NCI-H1694 treated with DMSO at 0.1 percent for 48 hours (cell line): ENCODE measurements at regions not wholly inside any gene's neighbourhood (a gene's known extent, or its start where the extent isn't known, plus 50 kb on each side); places are given as distances from the start of the nearest gene placed in this dataset.

ENCODE experiments used
- DNase-seq: peaks from one replicate; lab custom pipeline; 2025; lab: John Stamatoyannopoulos, UW

DNA sequence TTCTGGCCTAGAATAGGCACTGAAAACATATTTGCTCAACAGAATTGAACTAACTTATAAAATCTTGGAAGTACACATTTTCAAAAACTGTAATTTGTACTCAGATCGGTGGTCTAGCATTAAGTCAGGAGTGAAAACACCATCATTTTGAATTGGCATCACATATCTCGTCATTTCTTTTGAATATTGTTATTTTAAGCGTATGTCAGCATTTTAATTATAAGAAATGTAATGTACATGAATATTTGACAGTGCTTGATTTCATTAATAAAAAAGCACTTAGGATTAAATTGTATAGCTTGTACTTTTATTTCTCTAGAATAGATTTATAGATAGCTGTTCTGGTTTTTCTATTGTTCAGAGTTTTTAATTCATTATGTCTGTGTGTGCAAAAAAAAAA is 892.2 kb downstream of the BCL11B start:
- DNase-seq = no peak

DNA sequence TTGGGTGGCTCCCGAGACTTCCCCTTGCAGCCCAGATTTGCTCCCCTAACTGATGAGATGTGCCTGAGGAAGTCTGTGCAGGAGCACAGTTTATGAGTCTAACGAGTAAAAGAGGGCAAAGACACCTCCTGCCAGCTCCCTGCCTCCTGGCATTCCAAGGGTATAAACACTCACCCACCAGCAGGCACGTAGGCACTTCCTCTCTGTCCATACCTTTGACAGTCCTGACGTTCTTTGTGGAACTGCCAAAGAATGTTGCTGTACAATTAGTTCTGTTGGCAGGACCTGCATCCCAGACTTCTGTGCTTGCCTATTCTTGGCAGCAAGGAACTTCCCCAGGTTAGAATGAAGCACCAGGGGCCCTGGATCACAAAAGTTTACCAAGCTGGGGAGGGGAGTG is 889.3 kb downstream of the BCL11B start:
- DNase-seq = no peak

DNA sequence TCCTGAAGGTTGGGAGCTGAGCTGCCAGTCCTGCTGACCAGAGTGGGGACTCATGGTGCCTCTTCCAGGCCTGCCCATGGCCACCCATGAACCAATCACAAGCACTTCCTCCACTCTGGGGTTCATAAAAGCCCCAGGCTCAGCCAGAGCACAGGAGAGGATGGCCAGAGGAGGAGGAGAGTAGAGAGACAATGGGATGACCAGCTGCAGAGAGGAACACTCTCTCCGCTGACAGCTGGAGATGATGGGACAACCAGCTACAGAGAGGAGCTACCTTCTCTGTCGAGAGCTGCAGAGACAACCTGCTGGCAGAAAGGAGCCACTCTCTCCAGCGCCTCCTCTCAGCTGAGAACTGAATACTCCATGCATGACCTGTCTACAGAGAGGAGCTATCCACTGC is 886.1 kb downstream of the BCL11B start:
- no peak for DNase-seq

DNA sequence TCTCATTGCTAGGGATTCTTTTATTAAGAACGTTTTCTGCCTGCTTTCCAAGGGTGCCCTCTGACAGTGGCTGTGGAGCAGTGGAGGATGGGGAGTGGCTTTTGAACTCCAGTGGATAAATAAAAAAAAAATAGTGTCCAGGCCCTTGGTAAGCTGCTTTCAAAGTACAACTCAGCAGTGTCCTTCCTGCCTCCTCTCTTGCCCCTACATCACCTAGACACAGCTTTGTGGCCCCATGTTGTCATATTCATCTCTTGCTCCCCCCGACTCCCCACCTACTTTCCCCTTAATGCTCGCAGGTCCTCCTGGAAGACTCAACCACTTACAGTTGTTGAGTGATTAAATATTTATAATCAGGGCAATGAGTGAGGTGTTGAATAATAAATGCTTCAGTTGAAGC is 880.9 kb downstream of the BCL11B start:
- DNase-seq = no peak

DNA sequence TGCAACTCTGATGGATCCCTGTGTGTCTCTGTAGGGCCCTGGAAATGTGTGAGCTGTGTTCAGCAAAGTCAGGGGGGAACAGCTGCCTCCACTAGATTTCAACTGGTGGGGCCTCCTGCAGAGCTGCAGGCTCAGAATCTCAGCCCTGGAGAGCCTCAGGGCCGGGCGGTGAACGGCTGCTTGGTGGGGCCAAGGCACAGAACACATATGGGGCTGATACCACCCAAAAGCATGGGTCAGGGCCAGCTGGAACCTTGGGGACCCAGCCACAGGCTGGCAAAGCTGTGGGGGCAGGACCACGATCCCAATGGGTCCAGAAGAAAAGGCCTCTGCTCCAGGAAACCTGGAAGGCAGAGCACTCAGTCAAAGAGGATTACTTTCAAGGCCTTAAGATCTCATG is 878.5 kb downstream of the BCL11B start:
- DNase-seq = no peak

DNA sequence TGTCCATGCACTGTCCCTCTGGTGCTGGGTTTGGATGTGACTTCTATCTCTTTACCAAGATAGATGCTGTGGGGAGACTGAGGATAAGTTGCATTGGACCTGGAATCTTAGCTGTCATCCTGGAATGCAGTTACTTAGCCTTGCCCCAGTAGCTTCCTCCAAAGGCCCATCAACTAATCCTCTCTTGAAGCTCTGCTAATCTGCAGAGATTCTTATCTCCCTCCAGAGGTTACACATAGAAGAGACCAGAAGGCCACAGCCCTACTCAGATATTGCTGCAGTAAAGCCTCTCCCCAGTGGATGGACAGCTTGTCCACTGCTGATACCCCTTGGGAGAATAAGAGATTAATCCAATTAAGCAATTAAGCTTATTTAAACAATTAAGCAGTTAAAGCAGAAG is 867.2 kb downstream of the BCL11B start:
- DNase-seq = no peak

DNA sequence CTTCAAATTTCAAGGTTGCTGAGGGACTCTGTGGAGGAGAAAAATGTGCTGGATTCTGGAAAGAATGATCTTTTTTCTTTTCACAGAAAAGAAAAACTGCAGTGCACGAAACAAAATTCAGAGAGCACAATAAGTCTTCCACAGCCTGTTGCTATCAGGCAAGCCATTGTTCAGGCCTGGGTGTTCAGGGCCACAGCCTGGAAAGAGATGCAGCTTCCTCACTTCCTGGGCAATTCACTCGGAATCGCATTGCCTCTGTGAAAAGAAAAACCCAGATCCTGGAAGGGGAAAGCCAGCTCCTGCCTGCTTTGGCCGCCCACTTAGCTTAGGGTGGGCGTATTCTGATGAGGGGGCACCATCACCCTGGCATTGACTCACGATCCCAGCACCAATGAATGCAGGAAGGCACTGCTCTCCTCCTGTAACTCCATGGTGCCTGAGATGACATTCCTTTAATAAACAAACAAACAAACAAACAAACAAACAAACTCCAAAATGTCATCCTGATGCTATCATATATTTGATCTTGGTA is 863.9 kb downstream of the BCL11B start:
- no peak for DNase-seq

DNA sequence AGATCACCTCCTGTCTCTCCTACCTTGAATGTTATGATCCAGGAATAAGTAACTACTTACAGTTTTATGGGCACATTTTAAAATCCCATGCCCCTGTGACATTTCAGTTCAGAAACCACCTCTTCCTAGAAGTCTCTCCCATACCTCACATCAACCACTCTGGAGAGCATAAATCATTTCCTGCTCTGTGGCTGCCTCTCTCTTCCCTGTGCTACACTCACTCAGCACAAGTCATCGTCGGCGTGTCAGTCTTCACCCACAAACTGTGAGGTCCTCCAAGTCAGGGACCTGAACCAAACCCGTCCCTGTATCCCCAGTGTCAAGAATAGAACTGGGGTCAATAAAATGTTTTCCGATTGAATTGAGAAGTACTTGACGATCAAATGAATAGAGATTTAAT is 863.3 kb downstream of the BCL11B start:
- DNase-seq = no peak

DNA sequence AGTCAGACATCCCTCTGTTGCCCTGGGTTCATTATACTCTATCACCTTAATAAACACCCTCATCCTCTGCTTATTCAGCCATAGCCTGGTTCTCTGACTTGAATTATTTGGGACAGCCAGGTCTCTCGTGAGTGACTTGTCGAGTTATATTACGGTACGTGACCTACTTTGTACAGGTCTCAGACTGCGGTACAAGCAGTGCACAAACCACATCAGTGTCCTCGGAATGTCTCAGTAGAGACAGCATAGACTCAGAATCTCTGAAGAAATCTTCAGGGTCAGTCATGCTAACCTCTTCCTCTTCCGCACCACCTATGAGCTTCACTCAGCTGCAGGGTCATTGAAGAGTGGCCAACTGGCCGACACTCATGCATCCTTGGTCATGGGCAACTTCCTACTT is 860.8 kb downstream of the BCL11B start:
- DNase-seq = no peak

DNA sequence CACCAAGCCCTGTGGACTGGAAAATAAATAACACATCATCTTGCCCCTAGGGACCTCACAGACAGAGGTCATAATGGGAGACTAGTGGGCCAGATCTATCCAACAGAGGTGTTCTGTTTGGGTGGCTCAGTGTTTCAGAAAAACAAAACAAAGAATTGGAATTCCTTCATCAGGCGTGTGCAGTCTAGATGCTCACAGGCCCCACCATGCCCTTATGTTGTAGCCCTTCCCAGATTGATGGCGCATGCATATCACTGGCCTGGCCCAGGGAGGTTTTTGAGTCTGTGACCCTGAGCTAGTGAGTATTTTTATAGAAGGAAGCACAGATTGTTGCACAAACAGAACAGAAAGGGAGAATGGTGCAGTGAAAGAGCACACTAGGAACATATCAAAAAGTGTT is 859.6 kb downstream of the BCL11B start:
- no peak for DNase-seq

DNA sequence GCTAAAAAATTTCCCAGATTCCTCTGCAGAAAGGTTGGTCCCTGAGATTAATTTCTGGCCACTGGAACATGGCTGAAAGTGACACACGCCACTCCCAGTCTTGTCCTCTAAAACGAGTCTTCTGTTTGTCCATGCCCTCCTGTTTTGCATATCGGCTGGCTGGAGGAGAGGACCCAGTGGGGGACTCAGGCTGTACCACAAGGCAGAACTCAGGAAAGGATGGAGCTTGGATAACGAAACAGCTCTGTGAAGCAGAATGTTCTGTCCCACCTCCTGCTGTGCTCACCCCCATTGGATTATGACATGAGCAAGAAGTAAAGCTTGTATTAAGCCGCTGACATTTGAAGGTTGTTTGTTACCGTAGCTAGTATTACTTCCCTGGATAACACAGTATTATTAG is 856.2 kb downstream of the BCL11B start:
- no peak for DNase-seq

DNA sequence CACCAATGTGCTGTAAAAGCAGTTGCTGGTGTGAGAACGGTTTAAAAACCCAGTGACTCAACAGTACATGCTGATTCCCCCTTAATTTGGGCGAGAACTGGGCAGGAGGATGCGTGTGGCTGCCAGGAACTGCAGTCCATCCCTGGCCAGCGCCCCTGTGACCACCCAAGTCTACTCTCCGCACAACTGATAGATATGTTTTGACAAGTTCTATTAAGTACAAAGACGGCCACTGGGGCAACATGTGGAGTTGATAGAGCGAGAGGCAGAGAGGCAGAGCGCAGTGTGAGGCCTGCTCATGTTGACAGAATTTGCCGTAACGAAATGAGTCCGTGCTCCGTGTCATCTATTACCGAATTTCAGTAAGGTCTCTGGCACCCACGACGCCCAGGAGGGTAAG is 855.0 kb downstream of the BCL11B start:
- DNase-seq = no peak

DNA sequence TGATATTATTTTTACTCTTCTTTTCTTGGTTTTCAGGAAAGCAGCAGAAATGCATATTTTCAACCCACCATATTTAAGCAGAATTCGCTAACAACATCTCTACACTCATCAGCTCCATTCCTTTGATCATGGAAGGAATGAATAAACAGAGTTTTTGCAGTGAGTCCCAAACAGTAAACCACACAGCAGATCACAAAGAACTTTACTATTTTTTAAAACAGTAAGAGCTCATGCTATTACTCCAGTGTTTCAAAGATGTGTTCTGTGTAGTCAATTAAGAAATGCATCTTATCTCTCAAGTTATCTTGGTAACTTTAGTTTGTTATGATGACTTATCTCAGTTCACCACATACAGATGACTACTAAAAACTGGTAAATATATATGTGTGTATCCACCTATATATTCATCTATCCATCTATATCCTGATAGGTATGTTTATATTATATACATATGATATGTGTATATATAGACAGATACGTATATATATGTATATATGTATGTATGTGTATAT is 843.5 kb downstream of the BCL11B start:
- DNase-seq = no peak

DNA sequence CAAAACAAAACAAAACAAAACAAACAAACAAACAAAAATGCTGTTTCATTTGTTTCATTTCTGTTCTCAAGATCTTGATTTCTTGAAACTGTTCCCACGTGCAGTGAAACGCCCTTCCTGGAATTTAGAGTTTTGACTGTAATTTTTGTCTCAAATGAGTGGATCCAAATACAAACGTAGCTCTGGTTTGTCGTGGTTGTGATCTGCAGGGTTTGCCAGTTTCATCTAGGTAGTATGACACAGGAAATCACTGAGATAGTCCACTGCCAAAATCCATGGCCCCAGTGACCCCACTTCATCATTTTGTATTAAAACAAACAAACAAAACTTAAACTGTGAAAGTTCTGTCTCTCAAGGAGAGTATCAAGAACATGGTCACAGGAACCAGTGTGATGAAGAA is 838.6 kb downstream of the BCL11B start:
- DNase-seq = no peak

DNA sequence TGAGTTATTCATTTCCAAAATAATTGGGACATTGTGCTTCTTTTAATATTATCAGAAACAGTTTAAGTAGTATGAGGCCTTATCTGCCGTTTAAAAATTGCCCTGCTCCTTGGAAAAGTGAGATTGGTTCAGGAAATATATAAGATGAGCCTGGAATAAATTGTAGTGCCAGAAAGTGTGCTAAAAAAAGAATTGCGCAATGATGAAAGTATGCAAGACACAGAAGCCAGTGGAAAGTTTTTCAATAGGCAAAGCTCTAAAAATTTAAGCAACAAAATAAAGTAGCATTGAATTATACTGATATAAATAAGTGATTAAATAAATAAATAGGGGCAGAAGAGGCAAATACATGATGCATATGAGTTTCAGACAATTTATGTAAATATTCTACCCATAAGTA is 834.9 kb downstream of the BCL11B start:
- DNase-seq = no peak

DNA sequence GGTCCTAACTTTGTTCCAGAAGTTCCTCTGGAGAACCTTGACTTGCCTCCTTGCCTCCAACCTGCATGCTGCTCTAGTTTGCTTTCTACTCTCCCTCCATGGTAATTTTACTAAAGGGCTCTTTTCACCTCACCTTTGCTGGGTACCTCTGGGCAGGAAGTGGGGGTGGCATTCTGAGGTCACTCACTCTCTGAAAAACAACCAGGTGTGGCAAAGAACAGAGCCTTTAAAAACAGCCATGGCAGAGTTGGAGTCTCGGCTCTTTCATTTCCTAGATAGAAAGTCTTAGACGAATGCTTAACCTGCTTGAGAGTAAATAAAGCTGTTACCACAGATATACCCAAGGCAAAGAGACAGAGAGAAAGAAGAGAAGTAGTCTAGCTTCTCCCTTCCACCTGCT is 827.9 kb downstream of the BCL11B start:
- no peak for DNase-seq

DNA sequence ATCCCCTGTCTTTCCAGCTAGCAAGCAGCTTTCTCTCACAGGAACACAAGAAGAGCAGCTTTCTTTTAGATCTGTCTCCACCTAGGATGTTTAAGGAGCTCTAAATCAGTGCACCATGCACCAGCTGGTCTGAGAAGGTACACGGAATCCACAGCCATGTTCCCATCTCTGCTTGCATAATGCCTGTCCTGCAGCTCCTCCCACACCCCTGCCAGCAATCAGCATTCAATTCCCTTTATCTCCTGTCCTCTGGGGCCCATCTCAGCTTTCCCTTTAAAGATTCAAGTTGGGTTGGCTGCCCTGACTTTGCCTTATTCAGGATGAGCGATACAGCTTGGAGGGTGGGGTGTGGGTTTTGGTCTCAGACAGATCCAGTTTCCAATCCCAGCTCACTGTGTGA is 826.3 kb downstream of the BCL11B start:
- DNase-seq = no peak

DNA sequence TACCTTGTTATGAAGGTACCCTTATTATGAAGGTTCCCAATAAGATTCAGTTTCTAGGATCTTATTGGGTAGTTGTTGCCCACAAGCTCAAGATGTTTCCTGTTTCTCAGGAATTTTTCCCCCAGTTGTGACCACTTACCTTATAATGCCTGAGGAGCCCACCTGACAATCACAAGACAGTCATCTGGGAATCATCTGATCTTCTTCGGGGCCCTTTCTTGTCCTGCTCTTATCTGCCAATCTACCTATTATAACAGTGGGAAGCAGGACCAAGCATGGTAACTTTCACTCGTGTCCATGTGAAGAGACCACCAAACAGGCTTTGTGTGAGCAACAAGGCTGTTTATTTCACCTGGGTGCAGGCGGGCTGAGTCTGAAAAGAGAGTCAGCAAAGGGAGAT is 825.5 kb downstream of the BCL11B start:
- no peak for DNase-seq

DNA sequence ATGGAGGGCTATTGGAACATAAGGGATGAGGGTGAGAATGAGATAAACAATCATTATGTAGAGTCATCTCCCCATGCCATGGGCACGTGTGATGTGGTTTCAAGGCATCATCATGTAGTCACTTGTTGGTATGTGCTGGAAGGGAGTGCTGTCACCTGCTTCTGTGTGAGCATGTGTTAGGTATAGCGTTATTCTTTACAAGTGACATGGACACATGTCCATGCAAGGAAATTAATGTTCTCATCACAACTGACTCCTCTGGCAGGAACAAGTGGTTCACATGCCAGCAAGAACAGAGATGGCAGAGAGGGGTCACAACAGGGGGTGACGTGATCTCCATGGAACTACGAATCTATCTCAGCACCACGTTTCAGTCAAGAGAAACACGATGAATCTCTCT is 815.8 kb downstream of the BCL11B start:
- no peak for DNase-seq

DNA sequence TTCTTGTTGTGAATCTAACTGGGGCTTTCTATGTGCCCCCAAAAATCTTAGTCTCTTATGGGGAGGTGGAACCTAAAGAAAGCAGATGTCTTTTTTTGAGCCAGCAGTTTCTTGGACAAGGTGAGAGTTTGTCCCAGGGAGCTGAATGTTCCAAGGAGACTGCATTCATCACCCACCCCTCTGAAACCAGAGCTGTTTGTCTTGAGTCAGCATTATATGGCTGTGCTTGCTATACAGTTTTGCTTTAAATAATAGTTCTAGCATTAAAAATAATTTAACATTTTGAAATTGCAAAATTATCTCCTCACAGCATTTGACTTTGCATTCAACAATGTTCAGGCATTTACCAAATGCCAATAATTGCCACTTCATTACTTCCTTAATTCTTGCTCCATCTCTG is 813.3 kb downstream of the BCL11B start:
- no peak for DNase-seq

DNA sequence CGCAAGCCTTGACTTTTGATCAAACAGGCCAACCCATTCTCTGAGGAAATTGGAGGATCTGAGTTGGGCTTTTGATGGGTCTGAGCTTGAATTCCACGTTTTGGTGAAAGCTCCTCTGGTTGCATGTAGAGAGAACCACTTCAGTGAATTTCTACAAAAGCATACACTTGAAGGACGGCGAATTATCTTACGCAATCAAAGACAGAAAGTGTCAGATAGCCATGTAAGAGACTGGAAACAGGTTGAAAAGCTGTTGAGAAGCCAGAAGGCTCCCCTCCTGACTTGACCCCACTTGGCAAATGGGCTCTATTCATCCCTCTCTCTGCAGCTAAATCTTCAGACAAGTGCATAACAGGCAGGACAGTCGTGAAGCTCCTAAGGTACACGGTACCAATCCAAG is 809.1 kb downstream of the BCL11B start:
- no peak for DNase-seq

DNA sequence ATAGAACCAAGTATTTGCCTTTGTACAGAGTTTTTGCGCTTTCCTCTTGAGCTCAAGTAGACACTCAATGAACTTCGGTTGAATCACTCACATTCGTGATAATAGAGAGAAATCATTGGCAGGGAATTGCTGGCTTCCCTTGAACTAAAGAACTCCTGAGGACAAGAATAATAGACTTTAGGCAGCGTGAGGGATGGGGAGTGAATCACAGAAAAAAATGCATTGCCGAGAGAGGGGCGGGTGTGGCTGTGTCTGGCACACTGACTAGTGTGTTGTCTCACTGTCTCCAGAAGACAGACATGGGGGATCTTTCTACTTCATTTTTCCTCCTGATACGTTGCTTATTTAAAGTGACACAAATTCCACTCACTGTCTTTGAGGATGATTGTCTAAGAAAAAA is 805.2 kb downstream of the BCL11B start:
- DNase-seq = no peak

DNA sequence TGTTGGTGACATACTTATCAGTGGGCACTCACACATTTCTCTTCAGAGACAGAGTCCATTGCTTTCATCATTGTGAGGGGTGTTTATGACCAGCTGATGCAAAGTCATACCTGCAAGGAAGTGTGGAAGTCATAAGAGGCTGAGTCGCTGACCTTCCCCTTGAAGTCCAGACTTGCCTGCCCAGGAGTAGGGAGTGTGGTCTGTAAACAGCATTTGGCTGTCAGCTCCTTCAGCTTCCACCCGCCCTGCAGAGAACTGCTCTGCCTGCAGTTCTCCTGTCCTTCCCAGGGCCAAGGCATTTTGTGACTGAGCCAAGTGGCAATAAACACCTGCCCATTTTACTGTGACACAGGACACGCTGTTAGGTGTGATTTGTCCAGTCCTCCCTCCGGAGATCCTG is 801.3 kb downstream of the BCL11B start:
- no peak for DNase-seq

DNA sequence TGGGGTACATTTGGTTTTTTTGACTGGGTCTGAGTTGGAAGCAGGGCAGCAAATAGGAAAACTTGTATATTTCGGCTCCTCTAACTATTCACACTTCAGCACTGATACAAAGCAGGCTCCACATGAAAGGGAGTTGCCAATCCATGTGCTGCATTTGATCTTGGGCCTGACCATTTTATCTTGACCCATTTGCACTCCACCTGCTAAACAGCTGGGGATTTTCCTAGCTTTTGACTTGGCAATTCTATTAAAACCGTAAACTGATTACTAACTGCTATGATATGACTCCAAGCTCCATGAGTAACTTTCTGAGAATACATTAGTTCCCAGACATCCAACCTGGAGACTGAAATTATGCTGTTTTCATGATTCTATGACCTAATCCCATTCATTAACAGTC is 797.1 kb downstream of the BCL11B start:
- no peak for DNase-seq

DNA sequence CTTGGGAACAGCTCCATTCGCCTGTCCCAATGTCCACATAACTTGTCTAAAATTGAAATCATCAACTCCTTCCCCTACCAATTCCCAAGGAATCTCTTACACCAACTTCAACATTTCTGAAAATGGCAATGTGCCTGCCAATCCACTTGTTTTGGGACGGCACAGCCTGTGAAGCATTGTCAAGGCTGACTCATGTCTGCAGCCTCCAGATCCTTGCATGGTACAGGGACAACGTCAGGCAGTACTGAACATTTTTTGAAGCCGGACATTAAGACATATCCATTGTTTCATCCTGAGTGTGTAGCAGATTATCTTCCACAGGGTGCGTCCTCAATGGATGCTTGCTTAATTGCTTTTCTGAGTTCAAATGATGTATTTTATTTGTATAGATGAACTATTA is 794.1 kb downstream of the BCL11B start:
- no peak for DNase-seq
